ENCODE measurements at regions not wholly inside any gene's neighbourhood (a gene's known extent, or its start where the extent isn't known, plus 50 kb on each side); places are given as distances from the start of the nearest gene placed in this dataset.

DNA sequence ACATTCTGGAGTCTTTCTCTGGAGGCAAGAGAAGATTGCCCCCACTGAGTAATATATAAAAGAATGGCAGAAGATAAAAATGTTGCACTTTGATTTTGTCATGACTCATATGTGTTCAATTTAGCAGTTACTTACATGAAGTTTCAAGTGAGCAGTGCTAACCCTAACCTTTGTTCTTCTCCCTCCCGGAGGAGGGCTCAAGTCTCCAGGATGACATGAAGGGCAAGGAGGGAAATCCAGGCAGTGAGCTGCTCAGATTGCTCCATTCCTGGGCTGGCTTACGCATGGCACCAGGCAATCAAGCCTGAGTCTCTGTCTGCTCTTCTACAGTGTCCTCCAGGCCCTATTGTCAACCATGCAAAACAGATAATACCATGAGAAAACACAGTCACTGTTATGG lies 322.3 kb downstream of the DUSP6 start:
- DNase-seq (ENCODE audit: low read depth in 4 of 4, low spot score in 3 of 4) = no peak

DNA sequence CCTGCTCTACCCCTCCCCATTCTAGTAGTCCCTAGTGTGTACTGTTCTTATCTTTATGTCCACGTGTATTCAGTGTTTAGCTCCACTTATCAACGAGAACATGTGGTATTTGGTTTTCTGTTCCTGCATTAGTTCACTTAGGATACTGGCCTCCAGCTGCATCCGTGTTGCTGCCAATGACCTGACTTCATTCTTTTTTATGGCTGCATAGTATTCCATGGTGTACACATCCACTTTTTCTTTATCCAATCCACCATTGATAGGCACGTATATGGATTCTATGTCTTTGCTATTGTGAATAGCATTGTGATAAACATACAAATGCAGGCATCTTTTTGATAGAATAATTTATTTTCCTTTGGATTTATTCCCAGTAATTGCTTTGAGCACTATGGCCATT lies 327.7 kb downstream of the DUSP6 start:
- no peak for DNase-seq (ENCODE audit: low read depth in 4 of 4, low spot score in 3 of 4)

DNA sequence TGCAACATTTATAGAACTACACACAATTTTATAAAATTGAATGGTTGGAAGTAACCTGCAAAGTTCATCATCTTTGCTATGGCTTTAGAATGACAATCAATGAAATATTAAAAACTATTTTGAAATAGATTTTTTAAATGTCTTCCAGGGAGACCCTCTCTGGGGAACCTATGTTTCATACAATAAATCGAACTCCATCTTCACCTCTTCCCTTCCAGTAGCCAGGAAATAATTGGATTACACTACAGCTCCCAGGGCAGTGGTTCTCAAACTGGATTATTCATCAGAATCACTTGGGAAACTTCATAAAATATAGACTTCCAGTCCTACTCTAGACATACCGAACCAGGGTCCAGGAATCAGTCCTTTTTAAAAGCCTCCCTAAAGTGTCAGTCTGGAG lies 328.4 kb downstream of the DUSP6 start:
- no peak for DNase-seq (ENCODE audit: low read depth in 4 of 4, low spot score in 3 of 4)

GRCh38 chr12:89020689-89021088 lies 331.6 kb downstream of the DUSP6 start:
- no peak for DNase-seq (ENCODE audit: low read depth in 4 of 4, low spot score in 3 of 4)

- DNase-seq (ENCODE audit: low read depth in 4 of 4, low spot score in 3 of 4) = no peak
These were observed 332.2 kb downstream of the DUSP6 start for GRCh38 chr12:89020121-89020480.

DNA sequence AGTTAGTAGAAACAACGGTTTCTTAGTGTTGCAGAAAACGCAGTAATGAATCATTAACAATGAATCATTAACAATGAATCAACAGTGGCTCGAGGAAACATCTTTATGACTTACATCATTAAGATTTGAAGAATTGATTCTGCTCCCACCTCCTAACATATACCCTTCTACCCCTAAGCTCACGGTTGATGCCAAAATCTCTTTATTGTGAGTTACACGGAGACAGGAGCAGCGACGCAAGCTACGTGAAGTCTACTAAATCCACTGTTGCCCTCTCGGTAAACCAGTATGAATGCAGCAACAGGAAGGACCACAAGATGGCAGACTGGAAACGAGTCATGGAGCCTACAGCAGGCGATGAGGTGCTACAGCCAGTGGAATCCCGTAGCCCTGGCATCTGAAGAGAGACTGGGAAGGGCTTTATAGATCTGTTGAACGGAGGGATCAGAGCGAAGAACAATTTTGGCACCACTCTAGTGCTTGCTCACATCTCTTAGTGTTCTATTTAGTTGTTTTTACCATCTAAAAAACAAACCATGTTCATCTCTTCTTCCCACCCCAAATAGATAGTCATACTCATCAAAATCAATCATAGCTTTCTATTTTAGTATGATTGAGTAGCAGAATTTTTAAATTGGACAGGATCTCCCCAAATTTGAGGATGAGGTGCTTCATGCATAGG lies 332.7 kb downstream of the DUSP6 start:
- DNase-seq (ENCODE audit: low read depth in 4 of 4, low spot score in 3 of 4) = peak; percentile 74 to 83 (median 80)

GRCh38 chr12:89016970-89017778 lies 335.1 kb downstream of the DUSP6 start:
- DNase-seq (ENCODE audit: low read depth in 4 of 4, low spot score in 3 of 4) = peak; percentile 57 to 70 (median 64)

DNA sequence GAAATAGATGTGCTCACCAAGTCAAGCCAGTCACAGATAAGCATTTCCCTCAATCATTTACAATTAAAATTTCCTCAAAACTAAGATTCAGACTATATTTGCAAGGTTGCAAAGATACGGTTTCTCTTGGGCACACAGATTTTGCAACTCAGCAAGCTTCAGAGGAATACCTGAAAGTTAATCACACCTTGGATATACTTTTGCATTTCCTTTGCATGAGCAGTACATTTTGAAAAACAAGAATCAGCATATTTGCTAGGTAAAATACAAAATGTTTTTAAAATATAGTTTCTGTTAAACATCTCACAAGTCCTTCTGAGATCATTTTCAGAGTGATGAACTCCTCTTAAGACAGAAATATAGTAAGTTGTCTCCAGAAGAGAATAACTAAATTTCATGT lies 336.9 kb downstream of the DUSP6 start:
- DNase-seq (ENCODE audit: low read depth in 4 of 4, low spot score in 3 of 4) = no peak

- DNase-seq (ENCODE audit: low read depth in 4 of 4, low spot score in 3 of 4) = no peak
These were observed 353.9 kb downstream of the DUSP6 start for GRCh38 chr12:88998421-88998820.

DNA sequence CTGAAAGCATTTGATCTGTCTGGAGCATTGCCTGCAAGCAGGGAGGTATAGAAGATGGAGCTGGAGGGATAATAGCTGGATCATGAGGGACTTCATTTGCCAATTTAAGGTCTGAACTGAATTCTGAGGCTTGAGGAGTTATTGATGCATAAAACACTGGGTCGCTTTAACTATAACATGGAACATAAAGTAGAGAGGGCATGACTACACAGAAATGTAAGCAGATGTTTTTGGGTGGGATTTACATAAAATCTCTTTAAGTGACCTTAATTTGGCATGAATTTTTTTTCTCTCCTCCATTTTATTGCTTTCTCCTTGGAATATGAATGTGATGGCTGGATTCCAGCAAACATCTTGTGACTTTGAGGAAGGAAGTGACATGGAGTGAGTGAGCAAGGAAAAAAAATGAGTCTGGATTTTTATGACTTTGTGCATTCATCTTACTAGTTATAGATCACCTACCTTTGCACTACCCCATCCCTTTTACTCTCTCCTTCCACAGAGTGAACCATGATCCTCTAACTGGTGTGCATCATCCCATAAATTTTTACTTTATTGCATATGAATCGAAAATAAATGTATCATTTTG lies 356.0 kb downstream of the DUSP6 start:
- no peak for DNase-seq (ENCODE audit: low read depth in 4 of 4, low spot score in 3 of 4)

DNA sequence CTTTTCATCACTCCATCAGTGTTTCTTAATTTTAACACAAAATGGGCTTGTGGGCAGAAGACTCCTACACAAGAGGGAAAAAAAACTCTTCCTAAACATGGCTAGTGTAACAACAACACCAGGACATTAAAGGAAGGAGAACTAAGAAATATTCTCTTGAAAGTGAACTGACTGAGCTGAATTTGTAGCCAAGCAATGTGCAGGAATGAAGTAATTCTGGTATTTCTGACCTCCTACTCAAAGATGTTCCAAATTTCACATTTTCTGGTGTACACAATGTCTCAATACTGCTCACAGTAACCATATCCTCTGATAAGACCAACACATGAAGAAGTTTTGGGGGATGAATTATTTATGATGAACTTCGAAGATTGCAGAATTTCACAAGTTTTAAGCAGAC lies 357.3 kb downstream of the DUSP6 start:
- no peak for DNase-seq (ENCODE audit: low read depth in 4 of 4, low spot score in 3 of 4)

GRCh38 chr12:88994537-88994936 lies 357.8 kb downstream of the DUSP6 start:
- DNase-seq (ENCODE audit: low read depth in 4 of 4, low spot score in 3 of 4) = no peak

- peak in 2 of 4 donors; percentile 15 to 28 for DNase-seq (ENCODE audit: low read depth in 4 of 4, low spot score in 3 of 4)
These were observed 358.6 kb downstream of the DUSP6 start for GRCh38 chr12:88993651-88994050.

GRCh38 chr12:88986056-88986455 lies 366.2 kb downstream of the DUSP6 start:
- no peak for DNase-seq (ENCODE audit: low read depth in 4 of 4, low spot score in 3 of 4)

DNA sequence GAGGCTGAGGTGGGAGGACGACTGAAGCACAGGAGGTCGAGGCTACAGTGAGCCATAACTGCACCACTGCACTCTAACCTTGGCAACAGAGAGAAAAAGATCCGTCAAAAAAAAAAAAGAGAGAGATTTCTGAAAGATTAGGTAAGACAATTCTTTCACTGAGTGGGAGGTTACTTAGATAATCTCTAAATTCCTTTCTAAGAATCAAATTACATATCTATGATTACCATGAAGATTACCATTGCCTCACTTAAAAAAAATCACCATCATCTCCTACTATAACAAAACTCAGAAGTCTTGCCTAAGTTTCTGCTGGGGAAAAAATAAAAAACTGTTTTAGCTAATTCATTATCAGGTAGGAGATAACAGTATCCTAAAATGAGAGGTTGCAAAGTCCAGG lies 366.7 kb downstream of the DUSP6 start:
- DNase-seq (ENCODE audit: low read depth in 4 of 4, low spot score in 3 of 4) = no peak

- no peak for DNase-seq (ENCODE audit: low read depth in 4 of 4, low spot score in 3 of 4)
These were observed 367.3 kb downstream of the DUSP6 start for GRCh38 chr12:88985011-88985410.

DNA sequence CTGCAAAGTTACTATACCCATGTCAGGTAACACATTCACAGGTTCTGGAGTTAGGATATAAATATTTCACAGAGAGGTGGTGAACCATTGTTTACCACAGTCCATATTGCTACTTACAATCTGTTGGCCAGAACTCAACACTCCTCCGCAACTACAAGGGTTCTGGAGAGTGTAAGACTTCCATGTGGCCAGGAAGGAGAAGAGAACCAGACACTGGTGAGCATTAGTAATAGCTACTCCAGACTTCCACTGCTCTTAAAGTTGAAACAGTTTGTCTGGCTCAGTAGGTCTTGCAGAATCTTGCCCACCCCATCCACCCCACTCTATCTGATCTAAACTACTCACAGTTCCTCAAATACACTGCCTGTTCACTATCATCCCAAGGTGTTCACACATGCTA lies 369.6 kb downstream of the DUSP6 start:
- DNase-seq (ENCODE audit: low read depth in 4 of 4, low spot score in 3 of 4) = no peak

- DNase-seq (ENCODE audit: low read depth in 4 of 4, low spot score in 3 of 4) = no peak
These were observed 375.2 kb downstream of the DUSP6 start for GRCh38 chr12:88977115-88977514.

DNA sequence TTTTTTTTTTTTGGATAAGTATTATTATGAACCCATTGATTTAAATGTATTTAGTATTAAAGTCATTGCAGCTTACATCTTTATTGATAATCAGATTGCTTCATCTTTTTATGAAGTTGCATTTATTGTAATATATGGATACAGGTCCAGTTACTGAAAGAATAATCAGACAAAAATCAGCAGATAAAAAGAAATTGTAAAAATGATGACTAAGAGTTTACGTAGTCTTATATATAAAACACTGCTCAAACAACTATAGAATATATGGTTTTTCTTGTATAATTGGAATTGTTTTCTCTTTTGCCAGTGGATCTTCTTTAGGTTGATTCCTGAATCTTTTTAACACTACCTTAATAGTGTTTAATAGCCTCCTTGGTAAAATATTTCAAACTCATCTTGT lies 378.3 kb downstream of the DUSP6 start:
- DNase-seq (ENCODE audit: low read depth in 4 of 4, low spot score in 3 of 4) = no peak

DNA sequence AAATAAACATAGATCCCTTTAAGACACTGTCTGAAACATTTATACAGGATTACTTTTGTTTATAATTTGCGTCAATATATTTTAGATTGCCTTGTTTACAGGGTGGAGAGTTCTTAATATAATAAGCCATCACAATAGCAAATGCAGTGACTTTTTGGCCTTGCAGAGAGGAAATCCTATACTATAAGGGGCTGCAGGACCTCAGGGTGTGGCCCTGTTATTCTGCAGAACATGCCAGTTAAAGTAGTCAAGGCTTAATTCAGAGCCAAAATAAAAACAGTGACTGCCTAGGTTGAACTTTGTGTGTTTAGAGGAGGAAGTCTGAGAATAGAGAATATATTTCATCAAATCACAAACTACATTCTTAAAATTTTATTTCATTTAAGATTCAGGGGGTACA lies 381.6 kb downstream of the DUSP6 start:
- DNase-seq (ENCODE audit: low read depth in 4 of 4, low spot score in 3 of 4) = no peak

- DNase-seq (ENCODE audit: low read depth in 4 of 4, low spot score in 3 of 4) = no peak
These were observed 383.2 kb downstream of the DUSP6 start for GRCh38 chr12:88969127-88969526.
